MM.1S (cell line): ENCODE measurements at regions not wholly inside any gene's neighbourhood (a gene's known extent, or its start where the extent isn't known, plus 50 kb on each side); places are given as distances from the start of the nearest gene placed in this dataset.

Experiments
- DNase-seq: peaks from one replicate; pipeline ENCODE4 v3.0.0-alpha.2; 2015
- H2AFZ ChIP-seq: fragments of 300-600 bp; sonication (generic); 2 replicates; pipeline ENCODE4 v1.6.0; 2016; ENCODE audit warnings: antibody characterized with exemption, low read length
- H3F3A ChIP-seq: fragments of 300-600 bp; sonication (generic); 2 replicates; pipeline ENCODE4 v1.6.1; 2016; ENCODE audit warnings: mild to moderate bottlenecking, antibody characterized with exemption, low read length, moderate library complexity, mixed read lengths; ENCODE audit not compliant: insufficient read depth
- H3K27ac ChIP-seq: fragments of 300-600 bp; sonication (generic); 2 replicates; pipeline ENCODE4 v1.5.1; 2016; ENCODE audit warnings: mild to moderate bottlenecking, low read length
- H3K27me3 ChIP-seq: fragments of 300-600 bp; sonication (generic); replicated peaks from 2 replicates; pipeline ENCODE4 v1.6.0; 2016; ENCODE audit warnings: low read length; ENCODE audit not compliant: insufficient read depth
- H3K36me3 ChIP-seq: fragments of 300-600 bp; sonication (generic); replicated peaks from 2 replicates; pipeline ENCODE4 v1.6.1; 2016; ENCODE audit warnings: mild to moderate bottlenecking, low read length, mixed read lengths; ENCODE audit not compliant: insufficient read depth
- H3K4me1 ChIP-seq: fragments of 300-600 bp; sonication (generic); 2 replicates; pipeline ENCODE4 v1.6.1; 2016; ENCODE audit warnings: low read length, mixed read lengths
- H3K4me2 ChIP-seq: fragments of 300-600 bp; sonication (generic); 2 replicates; pipeline ENCODE4 v1.6.0; 2016; ENCODE audit warnings: low read depth, low read length
- H3K4me3 ChIP-seq: fragments of 300-600 bp; sonication (generic); 2 replicates; pipeline ENCODE4 v1.5.1; 2016; ENCODE audit warnings: low read length, mixed read lengths
- H3K79me2 ChIP-seq: fragments of 300-600 bp; sonication (generic); 2 replicates; pipeline ENCODE4 v1.6.1; 2016; ENCODE audit warnings: mixed run types, low read length, mixed read lengths
- H3K9ac ChIP-seq: fragments of 300-600 bp; sonication (generic); 2 replicates; pipeline ENCODE4 v1.6.1; 2016; ENCODE audit warnings: low read length, mixed read lengths
- H3K9me2 ChIP-seq: fragments of 300-600 bp; sonication (generic); replicated peaks from 2 replicates; pipeline ENCODE4 v1.6.1; 2016; ENCODE audit warnings: mild to moderate bottlenecking, low read length, mixed read lengths; ENCODE audit not compliant: insufficient read depth
- H3K9me3 ChIP-seq: fragments of 300-600 bp; sonication (generic); replicated peaks from 2 replicates; pipeline ENCODE4 v1.6.1; 2016; ENCODE audit warnings: mild to moderate bottlenecking, low read length, mixed read lengths; ENCODE audit not compliant: insufficient read depth
- H4K20me1 ChIP-seq: fragments of 300-600 bp; sonication (generic); 2 replicates; pipeline ENCODE4 v1.6.1; 2016; ENCODE audit warnings: mild to moderate bottlenecking, low read length, moderate library complexity, mixed read lengths; ENCODE audit not compliant: insufficient read depth
- EZH2 ChIP-seq: fragments of 300-600 bp; sonication (generic); optimal IDR thresholded peaks from 2 replicates; pipeline ENCODE3; 2017; ENCODE audit warnings: low read depth, mild to moderate bottlenecking, antibody characterized with exemption, low read length, mixed read lengths
- EZH2phosphoT487 ChIP-seq: fragments of 300-600 bp; sonication (generic); IDR thresholded peaks from 2 replicates; pipeline ENCODE4 v1.6.1; 2018; ENCODE audit warnings: antibody characterized with exemption, low read length
- TF ChIP-seq, protein P1 (sequence below): fragments of 300-600 bp; sonication (generic); IDR thresholded peaks from 2 replicates; pipeline ENCODE4 v1.5.1; 2016; ENCODE audit warnings: antibody characterized with exemption, low read length, mixed read lengths

DNA sequence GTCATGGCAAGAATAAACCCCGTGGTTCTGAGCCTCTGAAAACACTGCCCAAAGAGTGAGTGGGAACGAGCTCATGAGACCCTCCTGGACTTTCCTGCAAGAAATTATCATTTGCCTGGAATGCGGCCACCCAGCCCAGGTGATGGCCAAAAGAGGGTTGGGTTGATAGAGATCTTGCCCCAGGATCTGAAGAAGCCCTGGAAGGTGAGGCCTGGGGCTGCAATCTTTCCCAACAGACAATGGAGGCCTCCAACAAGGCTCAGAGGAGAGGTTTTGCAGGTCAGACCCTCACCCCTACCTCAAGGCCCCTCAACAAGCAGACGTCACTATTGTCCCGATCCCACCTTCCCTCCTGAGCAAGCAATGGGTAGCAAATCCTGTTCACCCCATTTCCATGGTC lies 106.0 kb upstream of the SOD1 start:
- H3K79me2 ChIP-seq = peaks cover 98% of the 10 kb centered on the region
- peaks cover 50% of the 10 kb centered on the region for H3K4me1 ChIP-seq
- no peaks in the 10 kb centered on the region for H3K9me2 ChIP-seq
- DNase-seq = no peak
- no peaks in the 10 kb centered on the region for H3K9me3 ChIP-seq
- H2AFZ ChIP-seq = no peak overlapping the region
- 0 out of 2 replicates have a peak overlapping the region, but pooled peaks have one; percentile 38 for H3K4me3 ChIP-seq
- peak overlapping the region; percentile 79; the same call in 1 of the 2 replicates for H3K27ac ChIP-seq
- no peaks in the 10 kb centered on the region for H3K27me3 ChIP-seq
- no peaks in the 10 kb centered on the region for H3K36me3 ChIP-seq
- H3K9ac ChIP-seq = peak overlapping the region; percentile 40; the same call in 1 of the 2 replicates
- no peaks in the 10 kb centered on the region for H4K20me1 ChIP-seq
- peaks cover 52% of the 10 kb centered on the region for H3F3A ChIP-seq
- TF ChIP-seq EZH2 (no peak), EZH2phosphoT487 (no peak)
- TF ChIP-seq, protein P1, sequence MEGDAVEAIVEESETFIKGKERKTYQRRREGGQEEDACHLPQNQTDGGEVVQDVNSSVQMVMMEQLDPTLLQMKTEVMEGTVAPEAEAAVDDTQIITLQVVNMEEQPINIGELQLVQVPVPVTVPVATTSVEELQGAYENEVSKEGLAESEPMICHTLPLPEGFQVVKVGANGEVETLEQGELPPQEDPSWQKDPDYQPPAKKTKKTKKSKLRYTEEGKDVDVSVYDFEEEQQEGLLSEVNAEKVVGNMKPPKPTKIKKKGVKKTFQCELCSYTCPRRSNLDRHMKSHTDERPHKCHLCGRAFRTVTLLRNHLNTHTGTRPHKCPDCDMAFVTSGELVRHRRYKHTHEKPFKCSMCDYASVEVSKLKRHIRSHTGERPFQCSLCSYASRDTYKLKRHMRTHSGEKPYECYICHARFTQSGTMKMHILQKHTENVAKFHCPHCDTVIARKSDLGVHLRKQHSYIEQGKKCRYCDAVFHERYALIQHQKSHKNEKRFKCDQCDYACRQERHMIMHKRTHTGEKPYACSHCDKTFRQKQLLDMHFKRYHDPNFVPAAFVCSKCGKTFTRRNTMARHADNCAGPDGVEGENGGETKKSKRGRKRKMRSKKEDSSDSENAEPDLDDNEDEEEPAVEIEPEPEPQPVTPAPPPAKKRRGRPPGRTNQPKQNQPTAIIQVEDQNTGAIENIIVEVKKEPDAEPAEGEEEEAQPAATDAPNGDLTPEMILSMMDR = no peak
- peak overlapping the region; percentile 80 for H3K4me2 ChIP-seq

DNA sequence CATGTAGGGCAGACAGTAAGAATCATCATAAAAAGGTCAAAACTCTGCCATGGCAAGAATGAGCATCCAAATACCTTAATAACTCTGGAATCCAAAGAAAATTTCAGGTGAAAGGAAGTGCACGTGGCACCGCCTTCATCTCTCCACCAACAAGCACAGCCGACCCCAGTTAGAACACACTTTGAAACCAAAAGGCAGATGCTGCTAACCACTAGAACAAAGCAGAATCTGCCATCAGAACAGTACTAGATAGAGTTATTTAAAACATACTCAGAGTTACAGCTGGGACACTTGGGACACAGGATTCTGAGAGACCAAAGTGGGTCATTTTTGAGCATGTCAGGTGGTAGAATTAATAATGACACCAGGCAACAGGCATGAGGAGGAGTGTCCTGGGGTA lies 106.7 kb upstream of the SOD1 start:
- H3K9ac ChIP-seq = peak overlapping the region; percentile 1; the same call in 1 of the 2 replicates
- peak; percentile 78 for DNase-seq
- TF ChIP-seq EZH2phosphoT487 (no peak), EZH2 (no peak)
- TF ChIP-seq, protein P1 = no peak
- H2AFZ ChIP-seq = no peak overlapping the region
- H3K9me2 ChIP-seq = no peaks in the 10 kb centered on the region
- peak overlapping the region; percentile 80 for H3K4me2 ChIP-seq
- no peaks in the 10 kb centered on the region for H4K20me1 ChIP-seq
- no peaks in the 10 kb centered on the region for H3K27me3 ChIP-seq
- no peak overlapping the region for H3K4me3 ChIP-seq
- H3K36me3 ChIP-seq = no peaks in the 10 kb centered on the region
- H3F3A ChIP-seq = peaks cover 47% of the 10 kb centered on the region
- H3K4me1 ChIP-seq = peaks cover 50% of the 10 kb centered on the region
- H3K27ac ChIP-seq = peak overlapping the region; percentile 79; the same call in 1 of the 2 replicates
- H3K79me2 ChIP-seq = peaks cover 98% of the 10 kb centered on the region
- H3K9me3 ChIP-seq = no peaks in the 10 kb centered on the region

DNA sequence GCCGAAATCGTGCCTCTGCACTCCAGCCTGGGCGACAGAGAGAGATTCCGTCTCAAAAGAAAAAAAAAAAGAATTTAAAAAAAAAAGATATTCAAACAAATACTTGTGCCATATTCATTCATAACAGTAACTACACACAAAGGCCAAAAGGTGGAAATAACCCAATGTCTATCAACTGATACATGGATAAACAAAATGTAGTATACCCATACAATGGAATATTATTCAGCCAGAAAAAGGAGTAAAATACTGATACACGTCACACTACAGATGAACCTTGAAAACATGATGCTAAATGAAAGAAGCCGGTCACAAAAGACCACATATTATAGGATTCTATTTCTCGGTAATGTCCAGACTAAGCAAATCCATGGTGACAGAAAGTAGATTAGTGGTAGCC lies 109.4 kb upstream of the SOD1 start:
- no peak for DNase-seq
- peaks cover 97% of the 10 kb centered on the region for H3K79me2 ChIP-seq
- no peak overlapping the region for H3K4me3 ChIP-seq
- H3K9me2 ChIP-seq = no peaks in the 10 kb centered on the region
- H3K27ac ChIP-seq = no peak overlapping the region
- H3K4me2 ChIP-seq = no peak overlapping the region
- no peak overlapping the region for H2AFZ ChIP-seq
- H3K27me3 ChIP-seq = no peaks in the 10 kb centered on the region
- peaks cover 25% of the 10 kb centered on the region for H3F3A ChIP-seq
- no peak overlapping the region for H3K9ac ChIP-seq
- no peaks in the 10 kb centered on the region for H3K36me3 ChIP-seq
- H3K9me3 ChIP-seq = no peaks in the 10 kb centered on the region
- TF ChIP-seq EZH2 (no peak), EZH2phosphoT487 (no peak)
- TF ChIP-seq, protein P1 = no peak
- H3K4me1 ChIP-seq = peaks cover 27% of the 10 kb centered on the region
- no peaks in the 10 kb centered on the region for H4K20me1 ChIP-seq
